Left hindlimb (tissue), 1 donor: ENCODE measurements at regions not wholly inside any gene's neighbourhood (a gene's known extent, or its start where the extent isn't known, plus 50 kb on each side); places are given as distances from the start of the nearest gene placed in this dataset.
A peak's percentile ranks its signal among the peaks of the same experiment; 100 is the strongest.
"Not testable (repeated sequence)": the region's sequence is repeated elsewhere in the genome, so short reads cannot be mapped to it uniquely, and the experiment has no call there.

Source experiments
- DNase-seq: peaks from one replicate; pipeline ENCODE4 v3.0.0-alpha.2; 2018

- DNase-seq: no peak
Observed at GRCh38 chr12:9334041-9334692, 126.0 kb upstream of the PZP start.

GRCh38 chr12:9333161-9333560 is 125.0 kb upstream of the PZP start:
- no peak for DNase-seq

- DNase-seq: no peak
Observed at GRCh38 chr12:9332564-9332963, 124.4 kb upstream of the PZP start.

- DNase-seq: peak; percentile 61
Observed at GRCh38 chr12:9331218-9331626, 123.0 kb upstream of the PZP start.

GRCh38 chr12:9329019-9329418 is 120.8 kb upstream of the PZP start:
- no peak for DNase-seq

- DNase-seq: no peak
Observed at GRCh38 chr12:9328065-9328464, 119.9 kb upstream of the PZP start.

GRCh38 chr12:9327320-9327719 is 119.1 kb upstream of the PZP start:
- no peak for DNase-seq

GRCh38 chr12:9326849-9327248 is 118.7 kb upstream of the PZP start:
- DNase-seq: not testable (repeated sequence)

- DNase-seq: no peak
Observed at GRCh38 chr12:9326085-9326484, 117.9 kb upstream of the PZP start.

GRCh38 chr12:9325471-9325870 is 117.3 kb upstream of the PZP start:
- no peak for DNase-seq

- DNase-seq: no peak
Observed at GRCh38 chr12:9324782-9325181, 116.6 kb upstream of the PZP start.

GRCh38 chr12:9323144-9323681 is 115.0 kb upstream of the PZP start:
- no peak for DNase-seq

- DNase-seq: no peak
Observed at GRCh38 chr12:9319842-9320173, 111.6 kb upstream of the PZP start.

- DNase-seq: no peak
Observed at GRCh38 chr12:9319044-9319841, 111.0 kb upstream of the PZP start.

- DNase-seq: not testable (repeated sequence)
Observed at GRCh38 chr12:9313479-9313878, 105.3 kb upstream of the PZP start.

- not testable (repeated sequence) for DNase-seq
Observed at GRCh38 chr12:9312406-9313392, 104.5 kb upstream of the PZP start.

- not testable (repeated sequence) for DNase-seq
Observed at GRCh38 chr12:9311454-9311853, 103.3 kb upstream of the PZP start.

GRCh38 chr12:9310645-9311044 is 102.5 kb upstream of the PZP start:
- DNase-seq: not testable (repeated sequence)

GRCh38 chr12:9309749-9310148 is 101.6 kb upstream of the PZP start:
- not testable (repeated sequence) for DNase-seq

- DNase-seq: not testable (repeated sequence)
Observed at GRCh38 chr12:9308745-9309144, 100.5 kb upstream of the PZP start.

- not testable (repeated sequence) for DNase-seq
Observed at GRCh38 chr12:9308163-9308562, 100.0 kb upstream of the PZP start.

- not testable (repeated sequence) for DNase-seq
Observed at GRCh38 chr12:9307255-9307654, 99.1 kb upstream of the PZP start.

- DNase-seq: not testable (repeated sequence)
Observed at GRCh38 chr12:9306004-9306403, 97.8 kb upstream of the PZP start.
